ENCODE measurements at regions not wholly inside any gene's neighbourhood (a gene's known extent, or its start where the extent isn't known, plus 50 kb on each side); places are given as distances from the start of the nearest gene placed in this dataset.

DNA sequence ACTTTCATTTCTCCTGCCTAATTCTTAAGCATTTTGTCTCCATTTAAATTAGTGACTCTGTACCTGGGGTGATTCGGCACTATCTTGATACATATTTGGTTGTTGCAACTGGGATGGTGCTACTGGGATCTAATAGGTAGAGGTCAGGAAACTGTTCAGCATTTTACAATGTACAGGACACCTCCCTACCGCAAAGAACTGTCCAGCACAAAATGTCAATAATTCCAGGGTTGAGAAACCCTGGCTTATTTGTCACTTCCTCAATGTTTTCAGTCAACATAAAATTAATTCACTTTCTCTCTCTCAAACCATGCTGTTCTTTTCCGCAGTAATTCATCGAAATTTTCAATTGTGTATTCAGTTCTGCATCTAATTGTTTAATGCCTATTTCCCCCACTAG is 151.4 kb upstream of the CALCR start:
- TF ChIP-seq, protein P1, sequence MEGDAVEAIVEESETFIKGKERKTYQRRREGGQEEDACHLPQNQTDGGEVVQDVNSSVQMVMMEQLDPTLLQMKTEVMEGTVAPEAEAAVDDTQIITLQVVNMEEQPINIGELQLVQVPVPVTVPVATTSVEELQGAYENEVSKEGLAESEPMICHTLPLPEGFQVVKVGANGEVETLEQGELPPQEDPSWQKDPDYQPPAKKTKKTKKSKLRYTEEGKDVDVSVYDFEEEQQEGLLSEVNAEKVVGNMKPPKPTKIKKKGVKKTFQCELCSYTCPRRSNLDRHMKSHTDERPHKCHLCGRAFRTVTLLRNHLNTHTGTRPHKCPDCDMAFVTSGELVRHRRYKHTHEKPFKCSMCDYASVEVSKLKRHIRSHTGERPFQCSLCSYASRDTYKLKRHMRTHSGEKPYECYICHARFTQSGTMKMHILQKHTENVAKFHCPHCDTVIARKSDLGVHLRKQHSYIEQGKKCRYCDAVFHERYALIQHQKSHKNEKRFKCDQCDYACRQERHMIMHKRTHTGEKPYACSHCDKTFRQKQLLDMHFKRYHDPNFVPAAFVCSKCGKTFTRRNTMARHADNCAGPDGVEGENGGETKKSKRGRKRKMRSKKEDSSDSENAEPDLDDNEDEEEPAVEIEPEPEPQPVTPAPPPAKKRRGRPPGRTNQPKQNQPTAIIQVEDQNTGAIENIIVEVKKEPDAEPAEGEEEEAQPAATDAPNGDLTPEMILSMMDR (conservative IDR thresholded peaks at IDR 0.05; ENCODE audit: low read depth, low read length): no peak
- TF ChIP-seq EZH2phosphoT487 (IDR thresholded peaks at IDR 0.05; ENCODE audit: borderline replicate concordance, low read length): no peak
- TF ChIP-seq EZH2 (IDR thresholded peaks at IDR 0.05; ENCODE audit: low read length, unreplicated experiment): no peak

Data from PC-3 (cell line).